HPDE6-E6E7 (cell line): ENCODE measurements at regions not wholly inside any gene's neighbourhood (a gene's known extent, or its start where the extent isn't known, plus 50 kb on each side); places are given as distances from the start of the nearest gene placed in this dataset.
"Not testable (repeated sequence)": the region's sequence is repeated elsewhere in the genome, so short reads cannot be mapped to it uniquely, and the experiment has no call there.

Source experiments
- DNase-seq: peaks from one replicate; pipeline ENCODE4 v3.0.0; 2011; ENCODE audit warnings: missing footprints; ENCODE audit errors: extremely low spot score

DNA sequence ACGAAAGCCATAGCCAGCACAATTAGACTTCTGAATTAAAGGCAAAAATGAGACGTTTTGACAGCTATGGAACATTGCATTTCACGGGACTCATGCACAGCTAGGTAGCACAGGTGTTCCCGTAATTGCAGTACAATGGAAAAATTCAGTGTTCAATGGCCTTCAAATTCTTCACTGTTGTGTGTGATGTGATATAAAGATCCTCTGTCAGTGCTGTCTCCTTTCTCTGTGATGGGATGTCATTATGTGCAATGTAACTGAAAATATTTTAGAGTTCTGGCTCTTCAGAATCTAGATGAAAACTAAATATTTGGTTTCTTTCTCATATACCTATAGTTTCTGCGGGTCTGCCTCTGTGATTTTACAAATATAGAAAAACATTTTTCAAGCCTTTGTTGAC, 1599.7 kb downstream of the MRPL39 start:
- DNase-seq: no peak

GRCh38 chr21:23986987-23987386, 1620.3 kb downstream of the MRPL39 start:
- DNase-seq: no peak

DNA sequence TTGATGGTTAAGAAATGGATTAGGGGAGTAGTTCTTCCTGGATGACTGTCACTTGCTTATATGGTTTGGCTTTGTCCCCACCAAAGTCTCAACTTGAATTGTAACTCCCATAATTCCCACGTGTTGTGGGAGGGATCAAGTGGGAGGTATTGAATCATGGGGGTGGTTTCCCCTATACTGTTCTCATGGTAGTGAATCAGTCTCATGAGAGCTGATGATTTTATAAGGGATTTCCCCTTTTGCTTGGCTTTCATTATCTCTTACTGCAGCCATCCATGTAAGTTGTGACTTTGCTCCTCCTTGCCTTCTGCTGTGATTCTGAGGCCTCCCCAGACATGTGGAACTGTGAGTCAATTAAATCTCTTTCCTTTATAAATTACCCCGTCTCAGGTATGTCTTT, 1621.1 kb downstream of the MRPL39 start:
- no peak for DNase-seq

DNA sequence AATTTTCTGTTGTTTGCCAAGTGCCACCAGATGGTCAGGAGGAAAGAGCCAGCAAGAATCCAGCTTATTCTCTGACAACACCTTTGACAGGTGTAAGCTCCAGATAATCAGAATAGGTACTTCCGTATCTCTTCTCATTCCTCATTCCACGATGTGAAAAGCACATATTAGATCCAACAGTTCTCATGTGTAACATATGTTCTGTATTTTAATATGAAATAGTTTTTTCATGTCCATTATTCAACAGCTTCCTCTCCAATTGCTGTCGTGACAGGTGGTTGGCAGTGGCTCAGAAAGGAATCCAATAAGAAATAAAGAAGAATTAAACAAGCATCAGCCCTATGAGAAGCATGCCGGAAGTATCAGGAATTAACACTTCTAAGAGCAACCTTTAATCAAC, 1624.7 kb downstream of the MRPL39 start:
- no peak for DNase-seq

DNA sequence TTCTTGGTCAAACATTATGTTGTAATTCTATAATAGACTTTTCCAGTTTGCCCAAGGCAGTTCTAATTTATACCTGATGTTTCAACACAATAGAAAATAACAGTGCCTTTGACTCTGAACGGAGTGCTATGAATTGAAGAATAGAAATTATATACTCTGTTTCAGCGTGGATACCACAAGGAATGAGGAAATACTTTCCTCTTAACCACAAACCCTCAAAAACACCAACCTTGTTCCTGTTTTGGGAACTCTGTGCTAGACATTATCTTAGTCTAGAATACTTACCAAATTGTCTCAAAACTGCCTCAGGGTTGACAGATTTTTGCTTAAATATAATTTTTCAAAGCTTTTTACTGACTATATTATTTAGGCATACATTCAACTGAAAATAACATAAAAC, 1629.3 kb downstream of the MRPL39 start:
- DNase-seq: no peak

DNA sequence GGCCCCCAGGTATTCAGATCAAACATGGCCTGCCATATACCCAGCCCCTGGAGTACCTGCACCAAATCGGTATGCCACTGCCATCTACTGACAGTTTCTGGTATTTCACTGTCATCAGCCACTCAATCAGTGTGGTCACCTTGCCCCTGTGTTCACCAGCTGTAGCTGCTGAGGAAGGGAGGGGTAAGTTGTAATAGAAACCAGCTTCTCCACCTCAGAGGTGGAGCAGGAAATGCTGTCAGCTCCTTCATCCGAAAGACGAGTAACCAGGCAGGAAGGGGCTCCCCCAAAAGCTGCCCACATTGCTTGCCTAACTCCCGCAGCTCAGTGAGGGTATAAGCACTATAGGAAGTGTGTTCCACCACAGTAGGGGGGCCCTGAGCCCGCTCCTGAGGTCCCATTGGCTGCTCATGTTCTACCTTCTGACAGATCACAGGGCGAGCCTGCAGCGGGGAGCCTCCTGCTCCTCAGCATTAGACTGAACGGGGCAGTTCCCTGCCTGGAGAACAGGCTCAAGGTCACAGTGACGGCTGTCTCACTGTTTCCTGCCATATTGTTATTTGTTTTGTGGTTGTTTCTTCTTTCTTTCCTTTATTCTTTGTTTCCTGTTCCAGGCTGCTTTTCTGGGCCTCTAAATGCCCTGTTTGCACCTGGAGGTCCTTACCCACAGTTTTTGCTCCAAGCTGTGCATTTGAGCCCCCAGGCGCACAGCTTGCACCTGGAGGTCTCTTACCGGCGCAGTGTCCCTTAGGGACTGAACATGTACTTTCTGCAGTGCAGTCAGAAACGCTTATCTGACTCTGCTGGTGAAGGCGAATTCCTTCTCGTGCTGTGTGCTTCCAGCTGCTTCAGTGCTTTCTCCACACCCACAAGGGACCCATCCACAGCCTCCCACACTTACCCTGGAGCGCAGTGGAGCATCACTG, 1638.3 kb downstream of the MRPL39 start:
- DNase-seq: peak; percentile 2

DNA sequence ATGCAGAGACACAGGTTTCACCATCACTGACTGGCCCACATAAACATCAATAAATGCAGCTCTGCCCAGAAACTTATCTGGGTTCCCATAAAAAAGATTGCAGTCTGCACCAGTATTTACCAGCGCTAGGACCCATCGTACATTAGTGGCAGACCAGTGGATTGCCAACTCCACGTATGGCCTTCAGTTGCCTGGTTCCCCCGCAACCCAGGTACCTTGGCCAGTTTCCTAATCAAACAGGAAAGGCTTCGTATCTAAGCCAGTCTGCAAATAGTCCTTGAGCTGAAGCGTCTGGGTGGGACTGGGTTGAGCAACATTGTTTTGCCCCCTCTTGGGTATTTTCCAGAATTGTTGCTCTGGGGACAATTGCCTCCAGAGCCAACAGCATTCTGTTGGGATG, 1639.3 kb downstream of the MRPL39 start:
- no peak for DNase-seq

GRCh38 chr21:23963454-23963853, 1643.8 kb downstream of the MRPL39 start:
- DNase-seq: no peak

DNA sequence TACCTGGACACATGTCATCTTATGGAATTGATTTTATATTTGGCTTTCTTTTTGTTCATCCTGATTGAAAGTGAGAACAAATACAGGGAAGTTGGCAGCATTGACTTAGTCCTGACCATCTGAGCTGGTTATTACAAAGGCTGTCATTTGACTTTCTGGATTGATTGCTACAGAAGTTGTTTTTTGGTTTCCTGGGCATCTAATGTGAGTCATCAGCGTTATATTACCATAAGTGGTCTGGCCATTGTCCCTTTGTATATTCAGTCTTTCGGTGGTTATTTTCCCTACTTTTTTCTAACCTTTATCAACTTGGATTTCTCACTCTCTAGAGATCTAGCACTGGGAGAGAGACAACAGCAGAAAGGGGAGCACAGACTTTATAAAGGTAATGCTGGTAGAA, 1646.5 kb downstream of the MRPL39 start:
- no peak for DNase-seq

GRCh38 chr21:23955135-23955843, 1652.0 kb downstream of the MRPL39 start:
- DNase-seq: no peak

DNA sequence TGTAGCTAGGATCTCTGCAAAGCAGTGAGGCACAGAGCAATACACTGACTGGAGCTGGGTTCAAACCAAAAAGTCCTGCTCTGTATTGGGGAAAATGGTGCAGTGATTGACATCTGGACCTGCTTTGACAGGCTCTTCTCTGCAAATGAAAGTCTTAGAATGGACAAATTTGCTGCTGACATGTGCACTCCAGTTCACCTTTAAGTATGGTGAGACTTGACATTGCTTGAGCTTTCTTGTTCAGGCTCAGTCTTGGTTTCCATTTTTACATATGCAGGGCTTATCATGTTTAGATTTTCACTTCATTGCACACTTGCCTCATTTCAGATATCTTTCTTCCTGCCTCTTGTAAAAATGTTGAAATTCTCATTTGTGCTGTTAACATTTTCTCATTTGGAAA, 1655.0 kb downstream of the MRPL39 start:
- DNase-seq: no peak

DNA sequence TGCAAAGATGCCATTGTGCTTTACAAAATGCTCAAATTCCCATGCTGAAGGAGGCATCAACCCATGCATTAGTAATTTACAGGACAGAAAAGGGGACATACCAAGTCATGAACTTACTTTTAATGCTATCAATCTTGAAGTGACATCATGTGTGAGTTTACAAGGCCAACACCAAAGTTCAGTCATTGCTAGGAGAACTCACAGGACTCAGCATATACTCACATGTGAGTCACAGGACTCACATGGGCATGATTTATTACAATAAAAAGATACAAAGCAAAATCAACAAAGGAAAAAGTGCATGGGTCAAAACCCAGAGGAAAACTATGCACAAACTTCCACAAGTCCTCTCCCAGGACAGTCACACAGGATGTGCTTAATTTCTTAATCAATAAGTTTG, 1656.0 kb downstream of the MRPL39 start:
- no peak for DNase-seq

DNA sequence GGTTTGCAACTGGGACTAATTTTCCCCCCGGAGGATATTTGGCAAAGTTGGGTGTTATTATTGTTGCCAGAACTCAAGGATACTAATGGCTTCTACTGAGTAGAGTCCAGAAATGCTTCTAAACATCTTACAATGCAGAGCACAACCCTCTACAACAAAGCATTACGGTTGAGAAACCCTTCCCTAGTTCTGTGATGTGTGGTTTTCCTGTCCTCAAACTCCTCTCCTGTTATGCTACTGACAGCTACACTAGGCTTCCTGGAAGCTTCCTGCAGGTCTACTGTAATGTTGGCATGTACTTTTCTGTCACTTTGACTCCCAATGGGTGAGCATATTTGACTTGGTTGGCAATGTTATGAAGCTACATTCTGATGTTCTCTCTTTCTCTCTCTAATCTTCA, 1656.9 kb downstream of the MRPL39 start:
- no peak for DNase-seq

GRCh38 chr21:23949493-23949892, 1657.8 kb downstream of the MRPL39 start:
- no peak for DNase-seq

DNA sequence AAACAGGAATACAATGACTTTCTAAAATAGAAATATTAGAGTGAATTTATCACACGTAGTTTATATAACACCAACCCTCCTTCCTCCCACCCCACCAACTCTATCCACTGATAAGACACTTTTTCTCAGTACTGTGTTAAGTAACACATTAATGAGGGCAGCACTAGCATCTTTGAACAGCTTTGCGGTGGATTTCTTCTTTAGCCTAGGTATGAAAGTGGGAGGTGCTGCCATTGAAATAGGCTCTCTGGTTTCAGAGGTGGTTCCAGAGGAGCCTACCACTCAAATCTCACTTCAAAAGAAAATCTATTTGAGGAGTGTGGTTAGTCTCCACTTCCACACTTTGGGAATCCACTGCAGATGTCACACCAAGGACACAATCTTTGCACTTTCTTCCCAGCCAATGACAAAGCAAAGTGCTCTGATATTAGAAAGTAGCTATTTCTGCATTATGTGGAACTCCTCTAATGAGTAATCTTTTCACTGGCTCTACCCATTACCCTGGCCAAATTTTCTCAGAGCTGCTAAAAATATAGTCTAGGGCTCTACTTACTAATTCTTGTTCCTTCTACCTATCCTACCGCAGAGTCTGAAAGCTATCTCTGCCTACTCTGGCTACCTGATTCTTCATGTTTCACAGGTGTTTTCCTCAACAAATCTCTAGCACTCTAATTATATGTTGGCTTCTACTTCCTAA, 1667.8 kb downstream of the MRPL39 start:
- DNase-seq: no peak

DNA sequence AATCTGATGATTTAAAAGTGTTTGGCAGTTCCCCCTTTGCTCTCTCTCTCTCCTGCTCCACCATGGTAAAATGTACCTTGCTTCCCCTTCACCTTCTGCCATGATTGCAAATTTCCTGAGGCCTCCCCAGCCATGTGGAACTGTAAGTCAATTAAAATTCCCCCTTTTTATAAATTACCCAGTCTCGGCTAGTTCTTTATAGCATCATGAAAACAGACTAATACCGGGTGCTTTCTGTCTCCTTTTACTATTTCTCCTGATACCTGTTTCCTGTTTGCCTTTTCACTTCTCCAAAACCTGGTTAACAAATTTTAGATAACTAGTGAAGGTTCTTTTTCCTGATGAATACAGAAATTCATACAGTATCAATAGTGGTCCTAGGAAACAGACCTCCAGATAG, 1670.3 kb downstream of the MRPL39 start:
- DNase-seq: no peak

DNA sequence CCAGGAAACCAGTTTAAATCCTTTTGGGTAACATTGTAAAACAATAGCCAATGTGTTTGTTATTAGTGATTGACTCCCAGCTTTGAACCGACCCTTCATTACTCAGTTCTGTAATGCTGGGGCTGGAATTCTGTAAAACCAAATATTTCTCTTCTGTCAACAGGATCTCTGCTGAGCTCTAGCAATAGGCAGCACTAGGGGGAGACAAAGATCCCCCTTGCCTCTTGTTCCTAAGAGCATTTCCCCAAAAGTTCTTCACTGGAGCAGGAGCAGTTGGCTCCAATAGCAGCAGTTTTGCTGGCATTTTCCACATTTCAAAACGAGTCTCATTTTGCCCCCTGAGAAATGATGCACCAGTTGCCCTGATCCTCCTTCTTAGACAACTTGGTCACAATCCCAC, 1671.1 kb downstream of the MRPL39 start:
- peak; percentile 3 for DNase-seq

GRCh38 chr21:23930565-23930964, 1676.7 kb downstream of the MRPL39 start:
- DNase-seq: no peak

GRCh38 chr21:23926430-23926829, 1680.9 kb downstream of the MRPL39 start:
- not testable (repeated sequence) for DNase-seq

- DNase-seq: no peak
Measured at GRCh38 chr21:23921670-23922418, 1685.4 kb downstream of the MRPL39 start.

GRCh38 chr21:23900727-23901126, 1706.6 kb downstream of the MRPL39 start:
- DNase-seq: no peak

- no peak for DNase-seq
Measured at GRCh38 chr21:23899561-23899960, 1707.7 kb downstream of the MRPL39 start.
